Epithelial cell of esophagus (primary cell): ENCODE measurements at regions not wholly inside any gene's neighbourhood (a gene's known extent, or its start where the extent isn't known, plus 50 kb on each side); places are given as distances from the start of the nearest gene placed in this dataset.

Experiments
- DNase-seq: peaks from one replicate; pipeline ENCODE4 v3.0.0; 2010; ENCODE audit warnings: low read depth
- H3K4me3 ChIP-seq: 2 replicates; pipeline ENCODE4 v1.5.1; 2011; ENCODE audit warnings: mild to moderate bottlenecking, low read length, control low read depth
- CTCF ChIP-seq: IDR thresholded peaks from 2 replicates; pipeline ENCODE4 v1.5.1; 2011; ENCODE audit warnings: low read depth, mild to moderate bottlenecking, low read length, control low read depth, inconsistent platforms; ENCODE audit not compliant: insufficient read depth; ENCODE audit errors: missing control alignments

- TF ChIP-seq CTCF: no peak
- H3K4me3 ChIP-seq: no peak overlapping the region
- no peak for DNase-seq
These were observed 186.2 kb downstream of the ANKRD50 start for GRCh38 chr4:124526331-124526730.

GRCh38 chr4:124526769-124527168 lies 185.8 kb downstream of the ANKRD50 start:
- no peak for TF ChIP-seq CTCF
- H3K4me3 ChIP-seq: no peak overlapping the region
- DNase-seq: no peak

- H3K4me3 ChIP-seq: no peak overlapping the region
- no peak for TF ChIP-seq CTCF
- DNase-seq: no peak
These were observed 185.2 kb downstream of the ANKRD50 start for GRCh38 chr4:124527364-124527763.

GRCh38 chr4:124529131-124529530 lies 183.4 kb downstream of the ANKRD50 start:
- no peak overlapping the region for H3K4me3 ChIP-seq
- no peak for DNase-seq
- no peak for TF ChIP-seq CTCF

GRCh38 chr4:124530464-124531077 lies 182.0 kb downstream of the ANKRD50 start:
- TF ChIP-seq CTCF: no peak
- peak; percentile 40 for DNase-seq
- no peak overlapping the region for H3K4me3 ChIP-seq

- no peak for DNase-seq
- no peak for TF ChIP-seq CTCF
- no peak overlapping the region for H3K4me3 ChIP-seq
These were observed 178.4 kb downstream of the ANKRD50 start for GRCh38 chr4:124534131-124534530.

- no peak for DNase-seq
- no peak overlapping the region for H3K4me3 ChIP-seq
- no peak for TF ChIP-seq CTCF
These were observed 177.5 kb downstream of the ANKRD50 start for GRCh38 chr4:124535003-124535402.
